22Rv1 (cell line): ENCODE measurements at regions not wholly inside any gene's neighbourhood (a gene's known extent, or its start where the extent isn't known, plus 50 kb on each side); places are given as distances from the start of the nearest gene placed in this dataset.

Experiments used
- H3K27ac ChIP-seq: fragments of 450-650 bp; 2 replicates; pipeline ENCODE4 v1.5.1; 2017
- CTCF ChIP-seq: fragments of 450-650 bp; IDR thresholded peaks from 2 replicates; pipeline ENCODE4 v1.5.1; 2017; ENCODE audit warnings: mild to moderate bottlenecking
- ZFX ChIP-seq: fragments of 450-650 bp; IDR thresholded peaks from 2 replicates; pipeline ENCODE4 v1.6.1; 2017; ENCODE audit warnings: antibody characterized with exemption, borderline replicate concordance

- TF ChIP-seq ZFX (no peak), CTCF (no peak)
- H3K27ac ChIP-seq, result no peak overlapping the region
Observed at GRCh38 chr9:93871286-93871685, 83.9 kb downstream of the BARX1 start.

- TF ChIP-seq CTCF (no peak), ZFX (no peak)
- H3K27ac ChIP-seq, result no peak overlapping the region
Observed at GRCh38 chr9:93869863-93870262, 85.3 kb downstream of the BARX1 start.

GRCh38 chr9:93869088-93869487 lies 86.1 kb downstream of the BARX1 start:
- TF ChIP-seq ZFX (no peak), CTCF (no peak)
- no peak overlapping the region for H3K27ac ChIP-seq

- H3K27ac ChIP-seq, result no peak overlapping the region
- TF ChIP-seq ZFX (no peak), CTCF (no peak)
Observed at GRCh38 chr9:93865716-93866115, 89.4 kb downstream of the BARX1 start.

GRCh38 chr9:93865245-93865644 lies 89.9 kb downstream of the BARX1 start:
- TF ChIP-seq CTCF, result no peak
- no peak overlapping the region for H3K27ac ChIP-seq

GRCh38 chr9:93864840-93865239 lies 90.3 kb downstream of the BARX1 start:
- TF ChIP-seq CTCF (no peak), ZFX (no peak)
- no peak overlapping the region for H3K27ac ChIP-seq

GRCh38 chr9:93864032-93864431 lies 91.1 kb downstream of the BARX1 start:
- H3K27ac ChIP-seq, result no peak overlapping the region
- TF ChIP-seq CTCF, result no peak
- TF ChIP-seq ZFX, result no peak
